LHCN-M2 (cell line): ENCODE measurements at regions not wholly inside any gene's neighbourhood (a gene's known extent, or its start where the extent isn't known, plus 50 kb on each side); places are given as distances from the start of the nearest gene placed in this dataset.

ENCODE experiments used
- DNase-seq: peaks from one replicate; pipeline ENCODE4 v3.0.0-alpha.2; 2012; ENCODE audit warnings: low read depth

DNA sequence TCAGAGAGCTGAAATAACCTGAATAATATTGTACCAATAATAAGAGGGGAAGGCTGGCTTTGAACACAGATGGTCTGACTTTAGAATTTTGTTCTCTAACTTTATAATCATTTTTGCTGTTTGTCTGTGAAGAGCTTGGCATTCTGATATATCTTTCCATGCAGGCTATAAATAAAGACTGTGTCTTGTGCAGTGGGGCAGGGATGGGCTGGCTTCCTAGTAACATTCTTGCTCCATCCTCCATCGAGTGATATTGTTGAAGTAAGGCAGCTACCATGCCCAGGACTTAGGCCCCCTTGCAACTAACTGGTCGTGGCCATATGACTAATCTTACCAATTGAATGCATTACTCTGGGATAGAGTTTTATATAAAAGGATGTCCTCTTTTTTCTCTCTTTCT lies 234.7 kb upstream of the IRX3 start:
- no peak for DNase-seq

GRCh38 chr16:54519161-54519695 lies 232.6 kb upstream of the IRX3 start:
- DNase-seq, result no peak

DNA sequence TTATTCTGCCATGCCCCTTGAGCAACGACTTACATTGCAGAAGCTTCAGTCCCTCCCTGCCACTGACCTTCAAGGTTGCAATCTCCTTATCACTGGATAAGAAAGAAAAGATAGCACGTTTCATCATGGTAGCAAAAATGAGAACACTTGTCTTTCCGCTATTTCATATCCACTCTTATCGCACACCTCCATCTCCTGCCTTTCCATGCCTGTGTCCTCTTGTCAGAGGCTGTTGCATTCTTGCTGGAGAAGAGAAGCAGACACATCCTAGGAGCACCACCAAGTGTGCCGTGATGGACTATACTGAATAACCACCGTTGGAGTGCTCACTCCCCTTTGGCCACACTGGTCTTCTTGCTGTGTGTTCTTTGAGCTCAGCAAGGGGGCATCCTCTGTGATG lies 230.6 kb upstream of the IRX3 start:
- no peak for DNase-seq

DNA sequence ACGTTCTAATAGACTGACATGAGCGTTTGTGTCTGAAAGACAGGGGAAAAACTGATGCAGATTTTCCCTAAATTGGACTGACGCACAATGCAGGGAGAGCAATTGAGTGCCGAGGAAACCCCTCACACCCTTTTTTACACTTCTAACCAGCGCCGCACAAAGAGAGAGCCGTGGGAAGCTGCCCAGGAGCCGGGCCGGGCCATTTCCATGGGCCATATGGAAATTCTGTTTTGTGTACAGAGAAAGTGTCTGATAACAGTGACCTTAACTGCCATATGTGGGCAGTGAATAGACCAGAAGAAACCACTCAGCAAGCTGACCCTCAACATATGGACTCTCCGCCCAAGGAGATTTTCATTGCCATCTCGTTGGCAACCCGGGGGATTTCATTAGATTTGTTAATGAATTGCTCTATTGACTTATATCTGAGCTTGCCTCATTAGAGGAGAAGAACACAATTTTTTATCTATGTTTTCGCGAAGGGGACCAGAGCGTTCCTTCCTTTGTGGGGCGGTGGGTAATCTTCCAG lies 225.9 kb upstream of the IRX3 start:
- DNase-seq, result no peak

DNA sequence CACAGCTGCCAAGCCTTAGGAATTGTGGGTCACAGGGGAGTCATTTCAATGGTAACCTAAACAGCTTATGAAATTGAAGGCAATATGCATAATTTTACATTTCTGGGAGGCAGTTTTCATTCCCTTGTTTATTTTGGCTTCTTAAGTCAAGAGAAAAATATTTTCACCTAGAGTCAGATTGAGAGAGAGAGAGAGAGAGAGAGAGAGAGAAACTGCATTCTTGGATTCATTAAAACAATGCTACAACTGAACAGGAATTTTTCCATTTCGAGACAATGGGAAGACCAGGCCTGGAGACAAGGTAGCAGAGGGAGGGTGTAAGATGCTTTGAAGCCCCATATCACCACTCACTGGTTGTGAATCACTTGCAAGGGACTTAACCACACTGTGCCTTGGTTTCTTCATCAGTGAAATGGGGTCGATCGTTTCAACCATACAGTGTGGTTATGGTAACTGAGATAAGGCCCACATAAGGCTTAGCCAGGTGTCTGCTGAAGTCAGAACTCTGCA lies 224.7 kb upstream of the IRX3 start:
- peak; percentile 72 for DNase-seq

DNA sequence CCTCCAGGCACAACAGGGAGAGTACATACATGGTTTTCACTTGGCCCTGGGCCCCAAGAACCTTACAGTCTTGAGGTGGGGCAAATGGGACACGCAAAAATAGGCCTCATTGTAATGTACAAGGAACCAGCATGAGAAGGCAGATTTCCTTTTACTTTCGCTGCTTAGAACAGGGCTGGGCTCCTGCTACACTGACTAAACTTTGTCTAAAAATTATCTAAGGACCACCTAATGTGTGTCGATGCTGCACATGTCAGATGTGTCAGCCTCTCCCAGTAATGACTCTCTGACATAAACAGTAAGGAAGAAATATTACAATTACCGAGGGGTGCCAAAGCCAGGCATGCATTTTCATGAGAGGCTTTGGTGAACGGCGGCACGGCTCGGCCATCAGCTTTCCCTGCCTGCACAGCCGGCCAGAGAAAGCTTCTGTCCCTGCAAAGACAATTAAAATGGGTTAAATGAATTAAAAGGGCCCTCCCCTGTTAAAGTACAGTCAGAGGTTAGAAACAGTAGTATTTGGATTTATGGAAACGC lies 224.2 kb upstream of the IRX3 start:
- no peak for DNase-seq

- no peak for DNase-seq
Measured at GRCh38 chr16:54509456-54509855, 222.9 kb upstream of the IRX3 start.

DNA sequence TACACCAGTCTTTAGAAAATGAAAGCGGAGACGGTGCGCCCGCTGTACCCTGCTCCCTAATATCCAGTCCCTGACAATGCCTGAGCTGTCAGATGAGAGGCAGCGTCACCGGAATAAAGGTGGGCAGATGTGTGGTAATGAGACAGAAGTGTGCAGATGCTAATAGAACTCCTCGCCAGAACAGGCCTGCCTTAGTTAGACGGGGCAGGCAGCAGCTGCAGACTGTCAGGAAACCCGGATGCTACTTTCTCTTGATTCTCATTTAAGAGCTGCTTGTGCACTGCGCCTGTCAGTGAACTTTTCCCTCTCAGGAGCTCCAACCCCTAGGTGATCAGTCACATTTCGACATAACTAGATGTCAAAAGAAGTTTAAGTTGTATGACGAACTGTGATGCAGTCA lies 221.8 kb upstream of the IRX3 start:
- DNase-seq, result no peak

- no peak for DNase-seq
Measured at GRCh38 chr16:54506741-54507500, 220.3 kb upstream of the IRX3 start.

- no peak for DNase-seq
Measured at GRCh38 chr16:54506214-54506580, 219.6 kb upstream of the IRX3 start.

GRCh38 chr16:54505549-54506213 lies 219.1 kb upstream of the IRX3 start:
- DNase-seq, result peak; percentile 19

DNA sequence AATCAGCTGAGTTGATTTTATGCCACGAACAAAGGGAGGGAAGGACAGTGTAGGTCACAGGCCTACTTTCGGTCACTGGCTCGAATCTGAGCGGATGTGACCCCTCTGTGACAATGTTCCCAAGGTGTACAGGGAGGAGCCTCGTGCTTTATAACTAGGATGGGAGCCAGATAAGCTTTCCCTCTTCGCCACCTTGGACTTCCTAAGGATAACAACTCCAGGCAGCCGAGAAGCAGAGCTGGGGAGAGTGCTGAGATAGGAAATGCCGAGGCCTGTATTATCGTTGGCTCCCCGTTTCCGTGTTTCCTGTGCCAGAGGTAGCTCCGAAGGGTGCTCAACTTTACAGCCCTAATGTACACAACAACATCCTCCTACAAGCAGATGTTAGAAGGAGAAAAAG lies 217.8 kb upstream of the IRX3 start:
- DNase-seq, result no peak

- DNase-seq, result no peak
Measured at GRCh38 chr16:54503856-54504219, 217.3 kb upstream of the IRX3 start.

DNA sequence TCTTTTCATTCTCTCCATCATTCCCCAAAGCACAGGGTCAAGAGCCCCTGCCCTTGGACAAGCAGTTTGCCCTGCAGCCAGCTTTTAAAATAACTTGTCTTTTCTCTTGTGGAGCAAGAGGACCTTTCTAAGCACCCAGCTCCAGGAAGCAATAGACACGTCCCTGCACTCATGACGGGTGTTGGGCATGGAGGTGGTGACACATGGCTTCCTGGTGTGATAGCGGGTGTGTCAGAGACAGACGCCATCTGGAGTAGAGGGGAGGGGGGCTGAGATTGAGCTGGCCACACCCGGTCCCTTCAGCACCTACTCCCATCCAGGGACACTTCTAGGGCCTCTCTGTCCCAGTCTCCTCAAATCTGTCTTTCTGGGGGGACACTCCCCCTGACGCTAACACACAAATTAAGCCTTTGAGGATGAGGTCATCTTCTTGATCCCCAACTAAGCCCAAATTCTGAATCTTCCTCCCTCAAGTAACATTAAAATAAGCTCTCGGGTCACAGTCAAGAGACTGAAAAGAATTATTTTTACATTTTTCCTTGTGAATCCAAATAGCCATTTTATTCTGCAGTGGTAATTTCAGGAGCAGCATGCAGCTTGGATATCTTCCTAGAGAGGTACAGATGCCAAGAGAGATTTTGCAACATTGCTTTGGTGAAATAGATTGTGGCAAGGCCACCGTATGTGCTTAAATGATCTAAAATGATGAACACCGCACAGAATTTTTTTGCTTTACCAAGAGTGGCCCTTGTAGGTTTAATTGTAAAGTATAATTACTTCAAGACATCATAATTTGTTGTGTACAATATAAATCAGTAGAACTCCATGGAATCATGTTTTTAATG lies 216.6 kb upstream of the IRX3 start:
- no peak for DNase-seq

DNA sequence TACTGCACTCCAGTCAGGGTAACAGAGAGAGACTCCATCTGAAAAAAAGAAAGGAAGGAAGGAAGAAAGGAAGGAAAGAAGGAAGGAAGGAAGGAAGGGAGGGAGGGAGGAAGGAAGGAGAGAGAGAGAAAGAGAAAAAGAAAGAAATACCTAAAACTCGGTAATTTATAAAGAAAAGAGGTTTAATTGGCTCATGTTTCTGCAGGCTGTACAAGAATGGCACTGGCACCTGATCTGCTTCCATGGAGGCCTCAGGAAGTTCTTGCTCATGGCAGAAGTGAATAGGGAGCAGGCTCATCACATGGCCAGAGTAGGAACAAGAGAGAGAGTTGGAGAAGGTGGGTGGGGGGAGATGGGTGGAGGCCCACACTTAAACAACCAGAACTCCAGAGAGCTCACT lies 215.2 kb upstream of the IRX3 start:
- no peak for DNase-seq

GRCh38 chr16:54493594-54493993 lies 207.0 kb upstream of the IRX3 start:
- peak; percentile 40 for DNase-seq

- peak; percentile 81 for DNase-seq
Measured at GRCh38 chr16:54493061-54493460, 206.5 kb upstream of the IRX3 start.

DNA sequence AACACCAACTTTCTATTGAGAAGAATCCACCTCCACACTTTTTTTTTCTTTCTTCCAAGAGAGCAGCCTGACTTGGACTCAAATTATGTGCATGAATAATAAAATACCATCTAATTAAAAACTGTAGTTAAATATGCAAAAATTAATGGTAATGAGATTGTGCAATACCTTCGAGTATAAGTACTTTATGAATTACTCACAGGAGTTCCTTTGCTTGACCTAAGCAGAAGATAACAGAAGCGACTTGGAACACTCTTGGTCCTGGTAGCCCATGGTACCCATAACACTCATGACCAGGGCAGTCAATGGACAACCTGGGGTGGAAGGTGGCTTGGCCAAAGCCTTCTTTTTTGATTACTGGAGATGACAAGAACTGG lies 203.5 kb upstream of the IRX3 start:
- DNase-seq, result no peak

GRCh38 chr16:54489225-54490111 lies 202.9 kb upstream of the IRX3 start:
- DNase-seq, result no peak

DNA sequence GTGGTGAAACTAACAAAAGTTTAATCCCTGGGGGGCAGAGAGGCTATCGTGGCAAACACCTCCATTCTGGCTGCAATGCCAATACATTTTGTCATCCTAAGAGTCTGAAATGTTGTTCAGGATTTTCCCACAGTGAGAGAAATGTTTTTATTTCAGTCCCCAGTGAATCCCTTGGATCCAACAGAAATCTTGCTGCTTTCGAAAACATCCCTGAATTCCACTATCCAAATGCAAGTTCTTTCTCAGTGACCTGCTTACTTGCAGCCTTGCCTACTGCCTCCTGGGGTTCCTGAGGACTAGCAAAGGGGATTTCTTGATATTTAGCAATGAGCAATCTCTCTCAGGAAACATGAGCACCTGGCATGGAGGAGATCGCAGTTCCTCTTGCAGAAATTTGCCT lies 202.1 kb upstream of the IRX3 start:
- no peak for DNase-seq

DNA sequence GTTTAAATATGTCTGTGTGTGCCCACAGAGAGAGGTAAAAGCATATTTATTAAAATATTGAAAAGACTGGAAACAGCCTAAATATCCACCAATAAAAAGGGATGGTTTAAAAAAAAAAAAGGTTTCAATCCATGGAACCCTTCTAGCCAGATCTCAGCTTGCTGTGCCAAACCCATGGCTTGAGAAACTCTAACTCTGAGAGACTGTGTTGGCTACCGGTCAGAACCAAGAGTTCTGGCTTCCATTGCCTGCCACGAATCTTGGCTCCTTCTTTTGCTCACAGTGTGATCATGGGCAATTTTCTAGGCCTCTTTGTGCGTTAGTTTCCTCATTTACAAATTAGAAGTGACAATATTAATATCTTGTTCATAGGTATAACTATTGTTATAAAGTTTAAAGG lies 201.3 kb upstream of the IRX3 start:
- DNase-seq, result no peak
